ENCODE measurements at regions not wholly inside any gene's neighbourhood (a gene's known extent, or its start where the extent isn't known, plus 50 kb on each side); places are given as distances from the start of the nearest gene placed in this dataset.

DNA sequence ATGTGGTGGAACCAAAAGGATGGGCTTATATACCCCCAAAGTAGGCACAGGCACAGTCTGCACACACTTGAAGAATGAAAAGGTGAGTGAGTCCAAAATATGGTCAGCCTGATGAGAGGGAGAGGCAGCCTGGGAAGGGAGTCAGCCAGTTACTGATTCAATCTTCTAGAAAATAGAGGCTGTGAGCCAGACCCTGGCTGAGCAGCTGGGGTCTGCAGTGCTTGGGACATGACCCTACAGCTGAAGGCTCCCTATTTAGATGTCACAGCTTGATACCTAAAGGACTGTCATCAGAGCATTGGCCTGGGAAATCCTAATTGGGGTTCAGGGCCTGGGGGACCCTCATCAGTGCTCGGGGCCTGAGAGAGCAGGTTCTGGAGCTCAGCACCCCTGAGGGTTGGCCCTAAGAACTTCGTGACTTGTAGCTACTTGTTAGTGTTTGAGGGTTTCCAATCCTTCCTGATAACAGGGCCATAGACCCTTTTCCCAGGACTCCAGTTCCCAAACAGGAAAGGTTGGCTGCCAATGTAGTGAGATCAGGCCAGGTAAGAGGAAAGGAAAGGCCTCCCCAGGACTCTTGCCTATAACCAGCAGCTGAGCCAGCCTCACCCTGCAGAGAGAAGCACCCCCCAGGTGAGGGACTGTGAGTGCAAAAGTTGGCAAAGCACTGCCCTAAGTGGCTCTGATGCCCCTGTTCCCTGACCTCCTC is 54.7 kb upstream of the SLCO2A1 start (continued):
- TF ChIP-seq, protein P1, sequence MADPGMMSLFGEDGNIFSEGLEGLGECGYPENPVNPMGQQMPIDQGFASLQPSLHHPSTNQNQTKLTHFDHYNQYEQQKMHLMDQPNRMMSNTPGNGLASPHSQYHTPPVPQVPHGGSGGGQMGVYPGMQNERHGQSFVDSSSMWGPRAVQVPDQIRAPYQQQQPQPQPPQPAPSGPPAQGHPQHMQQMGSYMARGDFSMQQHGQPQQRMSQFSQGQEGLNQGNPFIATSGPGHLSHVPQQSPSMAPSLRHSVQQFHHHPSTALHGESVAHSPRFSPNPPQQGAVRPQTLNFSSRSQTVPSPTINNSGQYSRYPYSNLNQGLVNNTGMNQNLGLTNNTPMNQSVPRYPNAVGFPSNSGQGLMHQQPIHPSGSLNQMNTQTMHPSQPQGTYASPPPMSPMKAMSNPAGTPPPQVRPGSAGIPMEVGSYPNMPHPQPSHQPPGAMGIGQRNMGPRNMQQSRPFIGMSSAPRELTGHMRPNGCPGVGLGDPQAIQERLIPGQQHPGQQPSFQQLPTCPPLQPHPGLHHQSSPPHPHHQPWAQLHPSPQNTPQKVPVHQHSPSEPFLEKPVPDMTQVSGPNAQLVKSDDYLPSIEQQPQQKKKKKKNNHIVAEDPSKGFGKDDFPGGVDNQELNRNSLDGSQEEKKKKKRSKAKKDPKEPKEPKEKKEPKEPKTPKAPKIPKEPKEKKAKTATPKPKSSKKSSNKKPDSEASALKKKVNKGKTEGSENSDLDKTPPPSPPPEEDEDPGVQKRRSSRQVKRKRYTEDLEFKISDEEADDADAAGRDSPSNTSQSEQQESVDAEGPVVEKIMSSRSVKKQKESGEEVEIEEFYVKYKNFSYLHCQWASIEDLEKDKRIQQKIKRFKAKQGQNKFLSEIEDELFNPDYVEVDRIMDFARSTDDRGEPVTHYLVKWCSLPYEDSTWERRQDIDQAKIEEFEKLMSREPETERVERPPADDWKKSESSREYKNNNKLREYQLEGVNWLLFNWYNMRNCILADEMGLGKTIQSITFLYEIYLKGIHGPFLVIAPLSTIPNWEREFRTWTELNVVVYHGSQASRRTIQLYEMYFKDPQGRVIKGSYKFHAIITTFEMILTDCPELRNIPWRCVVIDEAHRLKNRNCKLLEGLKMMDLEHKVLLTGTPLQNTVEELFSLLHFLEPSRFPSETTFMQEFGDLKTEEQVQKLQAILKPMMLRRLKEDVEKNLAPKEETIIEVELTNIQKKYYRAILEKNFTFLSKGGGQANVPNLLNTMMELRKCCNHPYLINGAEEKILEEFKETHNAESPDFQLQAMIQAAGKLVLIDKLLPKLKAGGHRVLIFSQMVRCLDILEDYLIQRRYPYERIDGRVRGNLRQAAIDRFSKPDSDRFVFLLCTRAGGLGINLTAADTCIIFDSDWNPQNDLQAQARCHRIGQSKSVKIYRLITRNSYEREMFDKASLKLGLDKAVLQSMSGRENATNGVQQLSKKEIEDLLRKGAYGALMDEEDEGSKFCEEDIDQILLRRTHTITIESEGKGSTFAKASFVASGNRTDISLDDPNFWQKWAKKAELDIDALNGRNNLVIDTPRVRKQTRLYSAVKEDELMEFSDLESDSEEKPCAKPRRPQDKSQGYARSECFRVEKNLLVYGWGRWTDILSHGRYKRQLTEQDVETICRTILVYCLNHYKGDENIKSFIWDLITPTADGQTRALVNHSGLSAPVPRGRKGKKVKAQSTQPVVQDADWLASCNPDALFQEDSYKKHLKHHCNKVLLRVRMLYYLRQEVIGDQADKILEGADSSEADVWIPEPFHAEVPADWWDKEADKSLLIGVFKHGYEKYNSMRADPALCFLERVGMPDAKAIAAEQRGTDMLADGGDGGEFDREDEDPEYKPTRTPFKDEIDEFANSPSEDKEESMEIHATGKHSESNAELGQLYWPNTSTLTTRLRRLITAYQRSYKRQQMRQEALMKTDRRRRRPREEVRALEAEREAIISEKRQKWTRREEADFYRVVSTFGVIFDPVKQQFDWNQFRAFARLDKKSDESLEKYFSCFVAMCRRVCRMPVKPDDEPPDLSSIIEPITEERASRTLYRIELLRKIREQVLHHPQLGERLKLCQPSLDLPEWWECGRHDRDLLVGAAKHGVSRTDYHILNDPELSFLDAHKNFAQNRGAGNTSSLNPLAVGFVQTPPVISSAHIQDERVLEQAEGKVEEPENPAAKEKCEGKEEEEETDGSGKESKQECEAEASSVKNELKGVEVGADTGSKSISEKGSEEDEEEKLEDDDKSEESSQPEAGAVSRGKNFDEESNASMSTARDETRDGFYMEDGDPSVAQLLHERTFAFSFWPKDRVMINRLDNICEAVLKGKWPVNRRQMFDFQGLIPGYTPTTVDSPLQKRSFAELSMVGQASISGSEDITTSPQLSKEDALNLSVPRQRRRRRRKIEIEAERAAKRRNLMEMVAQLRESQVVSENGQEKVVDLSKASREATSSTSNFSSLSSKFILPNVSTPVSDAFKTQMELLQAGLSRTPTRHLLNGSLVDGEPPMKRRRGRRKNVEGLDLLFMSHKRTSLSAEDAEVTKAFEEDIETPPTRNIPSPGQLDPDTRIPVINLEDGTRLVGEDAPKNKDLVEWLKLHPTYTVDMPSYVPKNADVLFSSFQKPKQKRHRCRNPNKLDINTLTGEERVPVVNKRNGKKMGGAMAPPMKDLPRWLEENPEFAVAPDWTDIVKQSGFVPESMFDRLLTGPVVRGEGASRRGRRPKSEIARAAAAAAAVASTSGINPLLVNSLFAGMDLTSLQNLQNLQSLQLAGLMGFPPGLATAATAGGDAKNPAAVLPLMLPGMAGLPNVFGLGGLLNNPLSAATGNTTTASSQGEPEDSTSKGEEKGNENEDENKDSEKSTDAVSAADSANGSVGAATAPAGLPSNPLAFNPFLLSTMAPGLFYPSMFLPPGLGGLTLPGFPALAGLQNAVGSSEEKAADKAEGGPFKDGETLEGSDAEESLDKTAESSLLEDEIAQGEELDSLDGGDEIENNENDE (IDR thresholded peaks at IDR 0.05; ENCODE audit: insufficient replicate concordance, low read length), result no peak
- TF ChIP-seq RFX5 (IDR thresholded peaks at IDR 0.05; ENCODE audit: borderline replicate concordance, low read depth, low read length) (no peak), MAFK (IDR thresholded peaks at IDR 0.05; ENCODE audit: low read depth, low read length) (no peak), KDM1A (IDR thresholded peaks at IDR 0.05; ENCODE audit: borderline replicate concordance, low read length) (no peak), SIRT6 (IDR thresholded peaks at IDR 0.05; ENCODE audit: low read length) (no peak), SRF (IDR thresholded peaks at IDR 0.05; ENCODE audit: low read depth, low read length) (no peak), JUN (IDR thresholded peaks at IDR 0.05; ENCODE audit: low read depth, low read length) (no peak), SIN3A (conservative IDR thresholded peaks at IDR 0.05 in 1 of 2, IDR thresholded peaks at IDR 0.05 in 1 of 2; ENCODE audit: low read depth in 1 of 2, low read length in 2 of 2) (no peak), SP4 (IDR thresholded peaks at IDR 0.05; ENCODE audit: low read length) (no peak), EZH2 (IDR thresholded peaks at IDR 0.05; ENCODE audit: low read depth, low read length, severe bottlenecking) (no peak)
- TF ChIP-seq, protein P2, sequence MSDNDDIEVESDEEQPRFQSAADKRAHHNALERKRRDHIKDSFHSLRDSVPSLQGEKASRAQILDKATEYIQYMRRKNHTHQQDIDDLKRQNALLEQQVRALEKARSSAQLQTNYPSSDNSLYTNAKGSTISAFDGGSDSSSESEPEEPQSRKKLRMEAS (IDR thresholded peaks at IDR 0.05), result no peak

All from H1 (cell line).